Fibroblast of the aortic adventitia (primary cell): ENCODE measurements at regions not wholly inside any gene's neighbourhood (a gene's known extent, or its start where the extent isn't known, plus 50 kb on each side); places are given as distances from the start of the nearest gene placed in this dataset.

Experiments
- DNase-seq: peaks from one replicate; pipeline ENCODE4 v3.0.0-alpha.2; 2010; ENCODE audit warnings: low read depth
- H3K4me3 ChIP-seq: 2 replicates; pipeline ENCODE4 v1.5.1; 2011; ENCODE audit warnings: low read depth, mild to moderate bottlenecking, control low read depth, low read length, moderate library complexity
- TF ChIP-seq, protein P1 (sequence below): IDR thresholded peaks from 2 replicates; pipeline ENCODE4 v1.5.1; 2011; ENCODE audit warnings: mild to moderate bottlenecking, low read length, control low read depth, inconsistent platforms; ENCODE audit not compliant: insufficient read depth

- no peak overlapping the region for H3K4me3 ChIP-seq
- TF ChIP-seq, protein P1, sequence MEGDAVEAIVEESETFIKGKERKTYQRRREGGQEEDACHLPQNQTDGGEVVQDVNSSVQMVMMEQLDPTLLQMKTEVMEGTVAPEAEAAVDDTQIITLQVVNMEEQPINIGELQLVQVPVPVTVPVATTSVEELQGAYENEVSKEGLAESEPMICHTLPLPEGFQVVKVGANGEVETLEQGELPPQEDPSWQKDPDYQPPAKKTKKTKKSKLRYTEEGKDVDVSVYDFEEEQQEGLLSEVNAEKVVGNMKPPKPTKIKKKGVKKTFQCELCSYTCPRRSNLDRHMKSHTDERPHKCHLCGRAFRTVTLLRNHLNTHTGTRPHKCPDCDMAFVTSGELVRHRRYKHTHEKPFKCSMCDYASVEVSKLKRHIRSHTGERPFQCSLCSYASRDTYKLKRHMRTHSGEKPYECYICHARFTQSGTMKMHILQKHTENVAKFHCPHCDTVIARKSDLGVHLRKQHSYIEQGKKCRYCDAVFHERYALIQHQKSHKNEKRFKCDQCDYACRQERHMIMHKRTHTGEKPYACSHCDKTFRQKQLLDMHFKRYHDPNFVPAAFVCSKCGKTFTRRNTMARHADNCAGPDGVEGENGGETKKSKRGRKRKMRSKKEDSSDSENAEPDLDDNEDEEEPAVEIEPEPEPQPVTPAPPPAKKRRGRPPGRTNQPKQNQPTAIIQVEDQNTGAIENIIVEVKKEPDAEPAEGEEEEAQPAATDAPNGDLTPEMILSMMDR, result no peak
- no peak for DNase-seq
Observed at GRCh38 chr12:77571768-77572167, 258.9 kb upstream of the NAV3 start.

GRCh38 chr12:77571127-77571526 is 259.6 kb upstream of the NAV3 start:
- no peak for DNase-seq
- TF ChIP-seq, protein P1, result no peak
- no peak overlapping the region for H3K4me3 ChIP-seq

DNA sequence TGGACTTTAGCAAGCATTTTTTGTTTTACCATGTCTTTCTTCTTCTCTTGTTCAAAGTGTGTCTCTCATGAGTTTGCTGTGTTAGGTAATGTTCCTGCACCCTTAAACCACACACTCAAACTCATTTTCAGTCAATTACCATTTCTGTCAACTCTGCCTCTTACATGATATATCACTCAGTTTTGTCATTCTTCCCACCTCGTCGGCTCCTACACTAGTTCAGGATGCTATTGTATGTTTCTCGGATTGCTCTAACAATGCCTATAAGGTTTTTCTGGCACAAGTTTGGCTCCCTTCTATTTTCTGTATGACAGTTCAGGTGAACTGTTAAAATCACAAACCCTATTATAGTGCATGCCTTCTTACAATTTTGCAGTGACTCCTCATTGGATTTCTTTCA is 260.8 kb upstream of the NAV3 start:
- DNase-seq, result no peak
- TF ChIP-seq, protein P1, result no peak
- H3K4me3 ChIP-seq, result no peak overlapping the region

DNA sequence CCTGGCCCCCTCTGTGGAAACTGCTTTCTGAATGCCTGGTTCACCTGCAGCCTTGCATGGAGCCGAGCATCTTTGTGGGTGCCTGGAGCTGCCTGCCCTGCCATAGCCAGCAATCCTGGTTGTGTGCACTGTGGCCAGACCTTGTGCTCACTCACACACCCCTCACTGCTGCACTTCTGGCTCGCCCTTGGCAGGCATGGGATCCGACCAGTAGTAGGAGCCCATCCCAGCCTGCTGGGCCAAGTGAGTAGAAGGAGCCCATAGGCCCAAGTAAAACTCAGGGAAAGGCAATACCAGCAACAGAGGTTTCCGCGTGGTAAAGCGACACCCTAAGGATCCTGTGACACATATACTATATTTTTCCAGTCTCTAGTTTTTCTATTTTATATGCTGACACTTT is 270.0 kb upstream of the NAV3 start:
- DNase-seq, result no peak
- TF ChIP-seq, protein P1, result no peak
- H3K4me3 ChIP-seq, result no peak overlapping the region

- DNase-seq, result no peak
- no peak overlapping the region for H3K4me3 ChIP-seq
- TF ChIP-seq, protein P1, result no peak
Observed at GRCh38 chr12:77559400-77560074, 271.2 kb upstream of the NAV3 start.

DNA sequence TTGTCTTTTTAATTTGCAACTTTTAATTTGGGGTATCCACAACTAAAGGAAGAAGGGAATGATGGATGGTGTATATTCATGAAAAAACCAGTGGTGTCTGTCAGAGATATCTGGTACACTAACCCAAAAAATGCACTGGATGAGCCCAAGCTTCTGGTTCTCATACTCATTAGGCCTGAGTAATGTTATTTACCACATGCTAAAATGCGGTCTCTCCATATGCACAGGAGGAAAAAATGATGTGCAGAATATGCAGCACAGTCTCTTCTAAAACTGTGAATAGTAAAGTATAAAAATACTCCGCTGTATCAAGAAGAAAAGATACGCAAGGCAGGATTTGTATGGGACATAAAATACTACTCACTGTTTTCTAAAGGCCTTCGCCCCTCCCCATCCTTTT is 275.6 kb upstream of the NAV3 start:
- no peak for DNase-seq
- no peak overlapping the region for H3K4me3 ChIP-seq
- TF ChIP-seq, protein P1, result no peak
